AG04449 (cell line): ENCODE measurements at regions not wholly inside any gene's neighbourhood (a gene's known extent, or its start where the extent isn't known, plus 50 kb on each side); places are given as distances from the start of the nearest gene placed in this dataset.

Experiments used
- CTCF ChIA-PET: fragments of 350-600 bp; formaldehyde crosslinking; extraction: SDS; loops from one replicate; lab custom pipeline; 2021; ENCODE audit warnings: antibody characterized with exemption; lab: Yijun Ruan, JAX
- POLR2A ChIA-PET: fragments of 400-600, 350-600 bp; formaldehyde crosslinking; extraction: SDS; loops from one replicate; lab custom pipeline; 2020; ENCODE audit warnings: antibody characterized with exemption, inconsistent platforms; lab: Yijun Ruan, JAX
- DNase-seq: peaks from one replicate; pipeline ENCODE4 v3.0.0-alpha.2; 2010; ENCODE audit warnings: low read depth, low spot score
- H3K4me3 ChIP-seq: 2 replicates; pipeline ENCODE4 v1.5.1; 2011; ENCODE audit warnings: low read depth, mild to moderate bottlenecking, control low read depth, low read length
- TF ChIP-seq, protein P1 (sequence below): IDR thresholded peaks from one replicate; pipeline ENCODE4 v1.5.1; 2011; ENCODE audit warnings: mild to moderate bottlenecking, moderate library complexity, low read length, control low read depth, inconsistent platforms; ENCODE audit not compliant: insufficient read depth; ENCODE audit errors: missing control alignments

- DNase-seq: no peak
Measured at GRCh38 chr14:40402957-40403356, 970.7 kb upstream of the FBXO33 start.

DNA sequence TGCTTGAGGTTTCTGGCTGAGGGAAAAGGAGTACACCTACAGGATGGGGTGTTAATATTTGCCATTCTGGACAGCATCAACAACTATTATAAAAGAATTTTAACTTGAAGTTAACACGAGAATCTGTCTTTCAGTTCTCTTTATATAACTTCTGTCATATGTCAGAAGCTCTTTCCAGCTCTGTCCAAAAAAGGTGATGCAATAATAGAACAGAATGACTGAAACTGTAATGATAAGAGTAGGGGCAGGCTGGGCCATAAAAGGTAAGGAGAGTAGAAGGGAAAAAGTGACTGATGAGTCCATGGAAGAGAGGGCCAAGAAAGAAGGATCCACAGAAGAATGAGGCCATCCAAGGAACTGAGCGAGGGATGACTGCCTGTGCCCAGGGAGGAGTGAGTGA, 966.7 kb upstream of the FBXO33 start:
- TF ChIP-seq, protein P1, sequence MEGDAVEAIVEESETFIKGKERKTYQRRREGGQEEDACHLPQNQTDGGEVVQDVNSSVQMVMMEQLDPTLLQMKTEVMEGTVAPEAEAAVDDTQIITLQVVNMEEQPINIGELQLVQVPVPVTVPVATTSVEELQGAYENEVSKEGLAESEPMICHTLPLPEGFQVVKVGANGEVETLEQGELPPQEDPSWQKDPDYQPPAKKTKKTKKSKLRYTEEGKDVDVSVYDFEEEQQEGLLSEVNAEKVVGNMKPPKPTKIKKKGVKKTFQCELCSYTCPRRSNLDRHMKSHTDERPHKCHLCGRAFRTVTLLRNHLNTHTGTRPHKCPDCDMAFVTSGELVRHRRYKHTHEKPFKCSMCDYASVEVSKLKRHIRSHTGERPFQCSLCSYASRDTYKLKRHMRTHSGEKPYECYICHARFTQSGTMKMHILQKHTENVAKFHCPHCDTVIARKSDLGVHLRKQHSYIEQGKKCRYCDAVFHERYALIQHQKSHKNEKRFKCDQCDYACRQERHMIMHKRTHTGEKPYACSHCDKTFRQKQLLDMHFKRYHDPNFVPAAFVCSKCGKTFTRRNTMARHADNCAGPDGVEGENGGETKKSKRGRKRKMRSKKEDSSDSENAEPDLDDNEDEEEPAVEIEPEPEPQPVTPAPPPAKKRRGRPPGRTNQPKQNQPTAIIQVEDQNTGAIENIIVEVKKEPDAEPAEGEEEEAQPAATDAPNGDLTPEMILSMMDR: no peak
- ChIA-PET CTCF (no interaction called here), POLR2A (no interaction called here)
- no peak overlapping the region for H3K4me3 ChIP-seq
- DNase-seq: no peak

More at GRCh38 chr14:40402957-40403356, 970.7 kb upstream of the FBXO33 start:
- TF ChIP-seq, protein P1: no peak
- ChIA-PET CTCF (no interaction called here), POLR2A (no interaction called here)
- H3K4me3 ChIP-seq: no peak overlapping the region

GRCh38 chr14:40394634-40395340, 962.6 kb upstream of the FBXO33 start:
- H3K4me3 ChIP-seq: no peak overlapping the region
- ChIA-PET POLR2A (no interaction called here), CTCF (no interaction called here)
- DNase-seq: no peak
- TF ChIP-seq, protein P1: no peak

GRCh38 chr14:40393143-40393542, 960.9 kb upstream of the FBXO33 start:
- CTCF ChIA-PET: no interaction called here
- POLR2A ChIA-PET: no interaction called here
- TF ChIP-seq, protein P1: no peak
- no peak overlapping the region for H3K4me3 ChIP-seq
- no peak for DNase-seq

DNA sequence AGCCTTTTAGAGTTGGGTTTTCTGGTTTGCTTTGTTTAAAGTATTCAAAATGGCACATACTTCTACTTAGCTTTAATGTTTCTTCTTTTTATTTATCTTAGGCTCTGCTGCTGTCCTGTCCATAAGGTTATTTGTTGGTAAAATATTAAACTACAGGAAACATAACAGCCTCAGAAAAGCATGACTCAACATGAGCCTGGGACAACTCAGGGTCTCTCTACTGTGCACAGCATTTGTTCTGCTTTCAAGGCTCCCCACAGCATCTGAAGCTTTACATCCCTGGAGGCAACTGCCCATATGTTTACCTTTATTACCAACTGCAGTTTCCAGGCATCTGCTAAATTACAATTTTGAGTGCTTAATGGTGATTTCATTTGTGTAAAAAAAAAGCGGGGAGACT, 954.2 kb upstream of the FBXO33 start:
- TF ChIP-seq, protein P1: no peak
- no peak overlapping the region for H3K4me3 ChIP-seq
- CTCF ChIA-PET: no interaction called here
- DNase-seq: no peak
- POLR2A ChIA-PET: no interaction called here

DNA sequence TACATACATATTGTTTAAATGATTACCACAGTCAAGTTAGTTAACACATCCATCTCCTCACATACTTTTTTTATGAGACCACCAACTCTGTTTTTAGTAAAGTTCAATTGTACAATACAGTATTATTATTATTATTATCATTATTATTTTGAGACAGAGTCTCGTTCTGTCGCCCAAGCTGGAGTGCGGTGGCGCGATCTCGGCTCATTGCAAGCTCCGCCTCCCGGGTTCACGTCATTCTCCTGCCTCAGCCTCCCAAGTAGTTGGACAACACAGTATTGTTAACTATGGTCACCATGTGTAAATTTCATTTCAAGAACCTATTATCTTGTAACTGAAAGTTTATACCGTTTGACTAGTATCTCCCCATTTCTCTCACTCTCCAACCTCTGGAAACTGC, 942.0 kb upstream of the FBXO33 start:
- ChIA-PET POLR2A (no interaction called here), CTCF (no interaction called here)
- no peak for DNase-seq
- no peak overlapping the region for H3K4me3 ChIP-seq
- TF ChIP-seq, protein P1: no peak
